ENCODE measurements at regions not wholly inside any gene's neighbourhood (a gene's known extent, or its start where the extent isn't known, plus 50 kb on each side); places are given as distances from the start of the nearest gene placed in this dataset.

DNA sequence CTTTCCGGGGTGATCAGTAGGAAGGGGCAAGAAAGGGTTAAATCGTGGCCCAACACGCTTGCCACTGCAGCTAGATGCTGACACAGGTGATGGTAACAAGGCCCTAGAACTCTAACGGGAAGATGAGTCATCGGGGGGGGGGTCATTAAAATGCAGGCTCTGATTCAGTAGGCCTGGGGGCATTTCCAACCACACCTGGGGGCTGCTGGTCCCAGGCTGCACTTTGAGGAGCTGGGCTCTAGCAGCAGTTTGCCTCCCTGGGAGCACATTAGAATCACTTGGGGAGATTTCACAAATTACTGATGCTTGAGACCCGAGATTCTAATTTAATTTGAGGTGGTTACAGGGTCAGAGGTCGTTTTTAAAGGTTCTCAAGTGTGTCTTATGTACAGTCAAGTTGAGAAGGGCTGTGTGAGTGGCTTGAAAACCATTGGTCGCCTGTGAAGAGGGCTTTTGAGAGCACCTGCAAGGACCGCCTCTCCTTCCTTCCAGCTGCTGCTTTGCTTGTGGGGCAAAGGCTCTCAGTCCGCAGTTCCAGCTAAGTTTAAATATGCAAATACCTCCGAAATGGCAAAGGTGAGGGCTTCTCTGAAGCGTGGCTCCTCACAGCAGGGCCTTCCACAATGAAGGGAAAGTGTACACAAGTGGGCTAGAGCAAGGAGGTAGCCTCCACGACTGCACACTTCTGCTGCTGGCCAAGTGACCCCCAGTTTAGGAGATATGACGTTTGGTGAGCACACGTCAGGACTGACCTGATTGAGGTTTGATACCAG is 84.2 kb upstream of the KCNK12 start:
- Histone ChIP-seq H3K4me2 (ENCODE audit: insufficient read depth, low read length) (no peak overlapping the region), H3K4me1 (ENCODE audit: control insufficient read depth, extremely low read depth, insufficient read depth, low read length) (no peaks in the 10 kb centered on the region), H3K27ac (ENCODE audit: insufficient read depth, low read depth, low read length) (no peak overlapping the region), H2AFZ (ENCODE audit: low read depth, low read length) (no peak overlapping the region), H3K27me3 (ENCODE audit: control insufficient read depth in 2 of 2, insufficient read depth in 2 of 2, low read length in 2 of 2) (peaks cover 0 to 2% of the 10 kb centered on the region in 2 experiments), H3K79me2 (ENCODE audit: control insufficient read depth, insufficient read depth, low read length) (no peaks in the 10 kb centered on the region), H4K20me1 (replicated peaks; ENCODE audit: control insufficient read depth, extremely low read depth, insufficient read depth, low read length) (no peaks in the 10 kb centered on the region), H3K9me3 (replicated peaks; ENCODE audit: control insufficient read depth, insufficient read depth, low read length) (no peaks in the 10 kb centered on the region), H3K9me1 (replicated peaks; ENCODE audit: control insufficient read depth, extremely low read depth, insufficient read depth, low read length) (no peaks in the 10 kb centered on the region), H3K4me3 (replicated peaks in 1 of 3; ENCODE audit: insufficient read depth in 1 of 3, low read depth in 1 of 3, low read length in 3 of 3) (no peak overlapping the region), H3K9ac (replicated peaks; ENCODE audit: extremely low read depth, insufficient read depth, low read length) (no peak overlapping the region), H3K36me3 (ENCODE audit: control insufficient read depth in 2 of 2, extremely low read depth in 1 of 2, insufficient read depth in 2 of 2, low read length in 2 of 2) (no peaks in the 10 kb centered on the region)
- ChIA-PET CTCF (interaction anchor here (0.9 to 3.6 kb wide), 9 partner anchors 11 to 263 kb away, joined by 3 to 45 read pairs (median 5); no protein-coding TSS in a partner anchor), POLR2A (no interaction called here)
- dilution Hi-C loops (cut with MboI; ENCODE audit: extremely low pct_ligation_motif_present, low sequenced_read_pairs) (no loop called here), intact Hi-C loops (cut with micrococcal nuclease) (loop anchor here (1.0 kb wide), 1 partner anchor 113 kb away; no protein-coding TSS in a partner anchor)
- no peak for DNase-seq (ENCODE audit: low read depth, low spot score)
- TF ChIP-seq JUN (IDR thresholded peaks at IDR 0.05; ENCODE audit: borderline replicate concordance, insufficient read depth, insufficient read length, low read depth), result no peak
- TF ChIP-seq, protein P1, sequence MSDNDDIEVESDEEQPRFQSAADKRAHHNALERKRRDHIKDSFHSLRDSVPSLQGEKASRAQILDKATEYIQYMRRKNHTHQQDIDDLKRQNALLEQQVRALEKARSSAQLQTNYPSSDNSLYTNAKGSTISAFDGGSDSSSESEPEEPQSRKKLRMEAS (IDR thresholded peaks at IDR 0.05; ENCODE audit: insufficient read depth, insufficient read length), result no peak
- no peak for TF ChIP-seq POLR2AphosphoS5 (IDR thresholded peaks at IDR 0.05; ENCODE audit: insufficient read depth, low read depth, low read length)
- TF ChIP-seq, protein P2, sequence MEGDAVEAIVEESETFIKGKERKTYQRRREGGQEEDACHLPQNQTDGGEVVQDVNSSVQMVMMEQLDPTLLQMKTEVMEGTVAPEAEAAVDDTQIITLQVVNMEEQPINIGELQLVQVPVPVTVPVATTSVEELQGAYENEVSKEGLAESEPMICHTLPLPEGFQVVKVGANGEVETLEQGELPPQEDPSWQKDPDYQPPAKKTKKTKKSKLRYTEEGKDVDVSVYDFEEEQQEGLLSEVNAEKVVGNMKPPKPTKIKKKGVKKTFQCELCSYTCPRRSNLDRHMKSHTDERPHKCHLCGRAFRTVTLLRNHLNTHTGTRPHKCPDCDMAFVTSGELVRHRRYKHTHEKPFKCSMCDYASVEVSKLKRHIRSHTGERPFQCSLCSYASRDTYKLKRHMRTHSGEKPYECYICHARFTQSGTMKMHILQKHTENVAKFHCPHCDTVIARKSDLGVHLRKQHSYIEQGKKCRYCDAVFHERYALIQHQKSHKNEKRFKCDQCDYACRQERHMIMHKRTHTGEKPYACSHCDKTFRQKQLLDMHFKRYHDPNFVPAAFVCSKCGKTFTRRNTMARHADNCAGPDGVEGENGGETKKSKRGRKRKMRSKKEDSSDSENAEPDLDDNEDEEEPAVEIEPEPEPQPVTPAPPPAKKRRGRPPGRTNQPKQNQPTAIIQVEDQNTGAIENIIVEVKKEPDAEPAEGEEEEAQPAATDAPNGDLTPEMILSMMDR (IDR thresholded peaks at IDR 0.05; ENCODE audit: extremely low read depth in 1 of 2, insufficient read depth in 1 of 2, low read depth in 1 of 2, low read length in 2 of 2), result no peak
- TF ChIP-seq FOS (IDR thresholded peaks at IDR 0.05; ENCODE audit: borderline replicate concordance, insufficient read depth, low read length), result no peak
- no peak for TF ChIP-seq POLR2A (IDR thresholded peaks at IDR 0.05; ENCODE audit: low read depth, low read length)
- no peak for TF ChIP-seq MYC (IDR thresholded peaks at IDR 0.05; ENCODE audit: low read depth, low read length)
- no peak for TF ChIP-seq GATA2 (IDR thresholded peaks at IDR 0.05; ENCODE audit: insufficient read depth, insufficient read length, low read depth, low read length)
- no peak for TF ChIP-seq EZH2 (IDR thresholded peaks at IDR 0.05; ENCODE audit: borderline replicate concordance, low read depth, low read length, severe bottlenecking)
- no TSS peak for BruUV-seq (replicated peaks)
- no peak for FAIRE-seq
